IMR-90 (cell line): ENCODE measurements at regions not wholly inside any gene's neighbourhood (a gene's known extent, or its start where the extent isn't known, plus 50 kb on each side); places are given as distances from the start of the nearest gene placed in this dataset.

Experiments
- ATAC-seq: fragments of 200-7000 bp; cut with Tn5 transposase; 2 replicates; pipeline ENCODE4 v1.9.1; 2020; ENCODE audit warnings: low read depth, mild to moderate bottlenecking, moderate library complexity
- BruUV-seq: library from RNA; stranded (reverse); fragments of 400-500 nt; replicated peaks from 2 replicates; lab custom pipeline; 2021; lab: Mats Ljungman, UMichigan
- CTCF ChIA-PET: fragments of 300-600 bp; formaldehyde crosslinking; extraction: SDS; loops from one replicate; lab custom pipeline; 2021; ENCODE audit warnings: antibody characterized with exemption; lab: Yijun Ruan, JAX
- POLR2A ChIA-PET: fragments of 300-600 bp; sonication (Branson Sonifier 250); formaldehyde crosslinking; loops from one replicate; lab custom pipeline; 2022; ENCODE audit warnings: antibody characterized with exemption; ENCODE audit not compliant: unreplicated experiment; lab: Charles Lee
- DNase-seq: peaks from one replicate; pipeline ENCODE4 v3.0.0; 2013
- H2AFZ ChIP-seq: replicated peaks from 2 replicates; pipeline ENCODE3; 2013; ENCODE audit warnings: low read length, mild to moderate bottlenecking; ENCODE audit not compliant: poor library complexity
- H2AK5ac ChIP-seq: 2 replicates; pipeline ENCODE4 v1.6.1; 2013; ENCODE audit warnings: low read depth, low read length, inconsistent platforms
- H2AK9ac ChIP-seq: replicated peaks from 2 replicates; pipeline ENCODE3; 2013; ENCODE audit warnings: mild to moderate bottlenecking, low read depth, low read length, moderate library complexity; ENCODE audit not compliant: poor library complexity
- H2BK120ac ChIP-seq: 2 replicates; pipeline ENCODE4 v1.6.1; 2013; ENCODE audit warnings: low read depth, low read length, inconsistent platforms
- H2BK15ac ChIP-seq: 3 replicates; pipeline ENCODE4 v1.6.1; 2013; ENCODE audit warnings: low read depth, low read length, inconsistent platforms
- H2BK20ac ChIP-seq: 2 replicates; pipeline ENCODE4 v1.6.1; 2013; ENCODE audit warnings: low read depth, mild to moderate bottlenecking, inconsistent platforms, low read length, moderate library complexity
- H2BK5ac ChIP-seq: 2 replicates; pipeline ENCODE4 v1.6.1; 2013; ENCODE audit warnings: mild to moderate bottlenecking, low read depth, low read length, inconsistent platforms; ENCODE audit not compliant: poor library complexity, severe bottlenecking
- H3K14ac ChIP-seq: replicated peaks from 2 replicates; pipeline ENCODE4 v1.6.1; 2013; ENCODE audit warnings: low read depth, low read length, inconsistent platforms
- H3K18ac ChIP-seq: 2 replicates; pipeline ENCODE4 v1.6.1; 2013; ENCODE audit warnings: low read depth, low read length, control low read depth
- H3K23ac ChIP-seq: 2 replicates; pipeline ENCODE4 v1.6.1; 2013; ENCODE audit warnings: low read depth, low read length, inconsistent platforms
- H3K27ac ChIP-seq: 2 replicates; pipeline ENCODE4 v1.5.1; 2013; ENCODE audit warnings: mild to moderate bottlenecking, control low read depth, low read length; ENCODE audit not compliant: insufficient read depth
- H3K27me3 ChIP-seq: 2 replicates; pipeline ENCODE4 v1.6.1; 2013; ENCODE audit warnings: low read length; ENCODE audit not compliant: control insufficient read depth, insufficient read depth
- H3K36me3 ChIP-seq: 2 replicates; pipeline ENCODE4 v1.6.1; 2013; ENCODE audit warnings: low read length, mixed read lengths; ENCODE audit not compliant: control insufficient read depth, insufficient read depth
- H3K4ac ChIP-seq: 2 replicates; pipeline ENCODE4 v1.6.1; 2013; ENCODE audit warnings: low read depth, low read length, inconsistent platforms
- H3K4me1 ChIP-seq: 2 replicates; pipeline ENCODE4 v1.6.1; 2013; ENCODE audit warnings: low read length, mixed read lengths; ENCODE audit not compliant: control insufficient read depth, insufficient read depth
- H3K4me2 ChIP-seq: 2 replicates; pipeline ENCODE4 v1.6.1; 2013; ENCODE audit warnings: low read depth, mild to moderate bottlenecking, control low read depth, low read length, moderate library complexity
- H3K4me3 ChIP-seq: 2 replicates; pipeline ENCODE4 v1.5.1; 2013; ENCODE audit warnings: low read depth, mild to moderate bottlenecking, control low read depth, low read length, moderate library complexity; ENCODE audit not compliant: insufficient read depth
- H3K56ac ChIP-seq: 2 replicates; pipeline ENCODE4 v1.6.1; 2013; ENCODE audit warnings: low read length, inconsistent platforms; ENCODE audit not compliant: insufficient read depth; ENCODE audit errors: extremely low read depth
- H3K79me1 ChIP-seq, 2 experiments: 2 replicates each; pipeline ENCODE4 v1.6.1; 2013; ENCODE audit warnings: low read length in 2 of 2, inconsistent platforms in 1 of 2, low read depth in 1 of 2
- H3K9ac ChIP-seq: 2 replicates; pipeline ENCODE4 v1.6.1; 2013; ENCODE audit warnings: low read depth, low read length, control low read depth
- H3K9me1 ChIP-seq: 2 replicates; pipeline ENCODE4 v1.6.1; 2013; ENCODE audit warnings: low read length, inconsistent platforms; ENCODE audit not compliant: insufficient read depth
- H3K9me3 ChIP-seq: 2 replicates; pipeline ENCODE4 v1.6.1; 2013; ENCODE audit warnings: low read length; ENCODE audit not compliant: control insufficient read depth, insufficient read depth
- H4K20me1 ChIP-seq: 2 replicates; pipeline ENCODE4 v1.6.1; 2013; ENCODE audit warnings: low read length, inconsistent platforms; ENCODE audit not compliant: insufficient read depth
- H4K5ac ChIP-seq: 2 replicates; pipeline ENCODE4 v1.6.1; 2013; ENCODE audit warnings: mild to moderate bottlenecking, low read depth, low read length, control low read depth
- H4K8ac ChIP-seq, 2 experiments: 2 replicates each; pipeline ENCODE4 v1.6.1; 2013; ENCODE audit warnings: low read depth in 2 of 2, low read length in 2 of 2, control low read depth in 1 of 2, inconsistent platforms in 1 of 2
- H4K91ac ChIP-seq: 2 replicates; pipeline ENCODE4 v1.6.1; 2013; ENCODE audit warnings: low read depth, low read length, inconsistent platforms; ENCODE audit not compliant: insufficient read depth
- BHLHE40 ChIP-seq: fragments of 150-350 bp; IDR thresholded peaks from 2 replicates; pipeline ENCODE4 v1.6.1; 2016; ENCODE audit warnings: mild to moderate bottlenecking, low read depth, low read length
- CEBPB ChIP-seq: IDR thresholded peaks from 2 replicates; pipeline ENCODE4 v1.6.1; 2012; ENCODE audit warnings: low read depth, low read length, improper control_type of control experiment
- CHD1 ChIP-seq: IDR thresholded peaks from 2 replicates; pipeline ENCODE4 v1.6.1; 2012; ENCODE audit warnings: low read depth, low read length, improper control_type of control experiment
- CTCF ChIP-seq: conservative IDR thresholded peaks from 2 replicates; pipeline ENCODE4 v1.5.1; 2012; ENCODE audit warnings: mild to moderate bottlenecking, low read depth, low read length, improper control_type of control experiment
- ELK1 ChIP-seq: fragments of 150-350 bp; IDR thresholded peaks from 2 replicates; pipeline ENCODE4 v1.6.1; 2016; ENCODE audit warnings: low read depth, mild to moderate bottlenecking, low read length, moderate library complexity, borderline replicate concordance
- FOS ChIP-seq: fragments of 150-350 bp; IDR thresholded peaks from 2 replicates; pipeline ENCODE4 v1.6.1; 2016; ENCODE audit warnings: low read depth, low read length
- MAFK ChIP-seq: IDR thresholded peaks from 2 replicates; pipeline ENCODE4 v1.6.1; 2012; ENCODE audit warnings: low read depth, low read length, improper control_type of control experiment
- MAZ ChIP-seq: IDR thresholded peaks from 2 replicates; pipeline ENCODE4 v1.6.1; 2012; ENCODE audit warnings: low read depth, mild to moderate bottlenecking, low read length, improper control_type of control experiment, moderate library complexity, borderline replicate concordance
- MXI1 ChIP-seq: IDR thresholded peaks from 2 replicates; pipeline ENCODE4 v1.6.1; 2012; ENCODE audit warnings: low read depth, mild to moderate bottlenecking, low read length, moderate library complexity, borderline replicate concordance
- NFE2L2 ChIP-seq: fragments of 150-350 bp; IDR thresholded peaks from 2 replicates; pipeline ENCODE4 v1.6.1; 2016; ENCODE audit warnings: low read depth, mild to moderate bottlenecking, low read length
- POLR2A ChIP-seq: IDR thresholded peaks from 2 replicates; pipeline ENCODE4 v1.6.1; 2012; ENCODE audit warnings: mild to moderate bottlenecking, low read depth, low read length
- RAD21 ChIP-seq: IDR thresholded peaks from 2 replicates; pipeline ENCODE4 v1.6.1; 2012; ENCODE audit warnings: low read length, improper control_type of control experiment
- RCOR1 ChIP-seq: IDR thresholded peaks from 2 replicates; pipeline ENCODE4 v1.6.1; 2012; ENCODE audit warnings: mild to moderate bottlenecking, low read length, improper control_type of control experiment; ENCODE audit not compliant: insufficient replicate concordance
- RFX5 ChIP-seq: IDR thresholded peaks from 2 replicates; pipeline ENCODE4 v1.8.0; 2012; ENCODE audit warnings: low read depth, mild to moderate bottlenecking, low read length, moderate library complexity
- SMC3 ChIP-seq: fragments of 150-350 bp; IDR thresholded peaks from 2 replicates; pipeline ENCODE4 v1.6.1; 2016; ENCODE audit warnings: low read depth, mild to moderate bottlenecking, antibody characterized with exemption, low read length, moderate library complexity
- USF2 ChIP-seq: fragments of 150-350 bp; IDR thresholded peaks from 2 replicates; pipeline ENCODE4 v1.6.1; 2017; ENCODE audit warnings: mild to moderate bottlenecking, antibody characterized with exemption, low read length, low read depth
- WGBS, 2 experiments: methylation state at CpG; one replicate each; pipeline versions ENCODE4 v1.1.5 to v1.1.7; 2013; ENCODE audit warnings: missing lambda C conversion rate in 2 of 2; ENCODE audit not compliant: insufficient read length in 1 of 2; ENCODE audit errors: extremely low coverage in 2 of 2; 5-methylcytosine and 5-hydroxymethylcytosine counted together
- dilution Hi-C: fragments of 300-500 bp; cut with HindIII; formaldehyde crosslinking; loops from one replicate; pipeline ENCODE4 v1.14.3; 2018; ENCODE audit warnings: low sequenced_read_pairs; ENCODE audit not compliant: unreplicated experiment
- in situ Hi-C: fragments of 300-500 bp; cut with MboI; formaldehyde crosslinking; loops from 3 replicates; pipeline ENCODE4 v1.14.3; 2019; ENCODE audit warnings: low sequenced_read_pairs, inconsistent platforms, mixed read lengths
- intact Hi-C: fragments of 100-400 bp; cut with micrococcal nuclease; formaldehyde crosslinking; loops from 2 replicates; pipeline ENCODE4 v1.10.0; 2022

- no peak overlapping the region for H2BK5ac ChIP-seq
- H3K9me1 ChIP-seq: no peaks in the 10 kb centered on the region
- no CpG with 5 or more reads among the region's 1 CpG for whole genome bisulfite sequencing, 2 experiments
- H4K20me1 ChIP-seq: no peaks in the 10 kb centered on the region
- in situ Hi-C loops (no loop called here), dilution Hi-C loops (no loop called here), intact Hi-C loops (no loop called here)
- TF ChIP-seq RFX5 (no peak), CEBPB (no peak), CHD1 (no peak), SMC3 (no peak), MXI1 (no peak), MAFK (no peak), POLR2A (no peak), RCOR1 (no peak), MAZ (no peak), BHLHE40 (no peak), ELK1 (no peak), USF2 (no peak), RAD21 (no peak), FOS (no peak), NFE2L2 (no peak), CTCF (no peak)
- no peak overlapping the region for H3K4me2 ChIP-seq
- H4K5ac ChIP-seq: no peak overlapping the region
- H3K79me1 ChIP-seq: no peaks in the 10 kb centered on the region
- no peak overlapping the region for H2AK9ac ChIP-seq
- ATAC-seq: no peak
- POLR2A ChIA-PET: no interaction called here
- no peak overlapping the region for H3K9ac ChIP-seq
- no peak overlapping the region for H3K56ac ChIP-seq
- H3K4me3 ChIP-seq: no peak overlapping the region
- peaks cover 2% of the 10 kb centered on the region; the same call in 1 of the 2 replicates for H3K4me1 ChIP-seq
- peak overlapping the region; percentile 43; the same call in 1 of the 3 replicates for H2BK15ac ChIP-seq
- no peaks in the 10 kb centered on the region for H3K9me3 ChIP-seq
- H2AFZ ChIP-seq: no peak overlapping the region
- no peak overlapping the region; the same call in 1 of the 2 replicates for H3K23ac ChIP-seq
- CTCF ChIA-PET: no interaction called here
- 0 out of 2 replicates have a peak overlapping the region, but pooled peaks have one; percentile 24 for H2BK20ac ChIP-seq
- H2BK120ac ChIP-seq: no peak overlapping the region
- H4K8ac ChIP-seq: no peak overlapping the region
- no TSS peak for BruUV-seq
- no peak overlapping the region for H2AK5ac ChIP-seq
- no peaks in the 10 kb centered on the region for H3K27me3 ChIP-seq
- H3K27ac ChIP-seq: no peak overlapping the region
- H3K36me3 ChIP-seq: no peaks in the 10 kb centered on the region
- H3K14ac ChIP-seq: no peak overlapping the region; the same call in 1 of the 2 replicates
- no peak for DNase-seq
- H3K18ac ChIP-seq: no peak overlapping the region
- no peak overlapping the region for H3K4ac ChIP-seq
- H4K91ac ChIP-seq: no peak overlapping the region
These were observed 430.4 kb downstream of the GJA1 start for GRCh38 chr6:121865811-121866210.
